Astrocyte (in vitro differentiated cells and primary cell): ENCODE measurements at regions not wholly inside any gene's neighbourhood (a gene's known extent, or its start where the extent isn't known, plus 50 kb on each side); places are given as distances from the start of the nearest gene placed in this dataset.

Experiments used
- DNase-seq: peaks from one replicate; pipeline ENCODE4 v3.0.0-alpha.2; 2010; ENCODE audit warnings: low read depth
- FAIRE-seq: peaks from 2 replicates; lab custom pipeline; 2011; peaks lifted over from hg19 to GRCh38; lab: Jason Lieb, UNC
- H2AFZ ChIP-seq: 2 replicates; pipeline ENCODE4 v1.6.0; 2012; ENCODE audit warnings: low read depth, low read length, inconsistent platforms
- H3K27ac ChIP-seq: 2 replicates; pipeline ENCODE4 v1.5.1; 2011; ENCODE audit warnings: low read depth, low read length, inconsistent platforms
- H3K27me3 ChIP-seq: 2 replicates; pipeline ENCODE4 v1.6.0; 2011; ENCODE audit warnings: low read length, inconsistent platforms; ENCODE audit not compliant: insufficient read depth
- H3K36me3 ChIP-seq: 2 replicates; pipeline ENCODE4 v1.5.1; 2011; ENCODE audit warnings: low read length, inconsistent platforms; ENCODE audit not compliant: insufficient read depth
- H3K4me1 ChIP-seq: 2 replicates; pipeline ENCODE4 v1.5.1; 2011; ENCODE audit warnings: low read length, inconsistent platforms; ENCODE audit not compliant: insufficient read depth
- H3K4me2 ChIP-seq: 2 replicates; pipeline ENCODE4 v1.6.0; 2012; ENCODE audit warnings: low read length, inconsistent platforms
- H3K4me3 ChIP-seq: 2 replicates; pipeline ENCODE4 v1.5.1; 2011; ENCODE audit warnings: low read depth, mild to moderate bottlenecking, low read length, inconsistent platforms; ENCODE audit not compliant: insufficient read depth
- H3K79me2 ChIP-seq: 2 replicates; pipeline ENCODE4 v1.6.0; 2012; ENCODE audit warnings: mild to moderate bottlenecking, low read length, inconsistent platforms; ENCODE audit not compliant: insufficient read depth
- H3K9ac ChIP-seq: 2 replicates; pipeline ENCODE4 v1.6.0; 2012; ENCODE audit warnings: mild to moderate bottlenecking, low read length, inconsistent platforms
- H3K9me3 ChIP-seq: 2 replicates; pipeline ENCODE4 v1.5.1; 2012; ENCODE audit warnings: low read depth, mild to moderate bottlenecking, low read length, inconsistent platforms; ENCODE audit not compliant: insufficient read depth
- H4K20me1 ChIP-seq: 2 replicates; pipeline ENCODE4 v1.6.0; 2012; ENCODE audit warnings: low read length, inconsistent platforms; ENCODE audit not compliant: insufficient read depth
- H3K27ac Mint-ChIP-seq: one replicate; pipeline ENCODE4 v1.8.0; 2021; ENCODE audit warnings: mild to moderate bottlenecking, mixed read lengths; ENCODE audit not compliant: unreplicated experiment
- H3K27me3 Mint-ChIP-seq: one replicate; pipeline ENCODE4 v1.8.0; 2021; ENCODE audit warnings: low read depth, mixed read lengths; ENCODE audit not compliant: unreplicated experiment
- H3K36me3 Mint-ChIP-seq: one replicate; pipeline ENCODE4 v1.8.0; 2021; ENCODE audit warnings: low read depth, mixed read lengths; ENCODE audit not compliant: unreplicated experiment
- H3K4me1 Mint-ChIP-seq: one replicate; pipeline ENCODE4 v1.8.0; 2021; ENCODE audit warnings: low read depth, mixed read lengths; ENCODE audit not compliant: unreplicated experiment
- H3K4me3 Mint-ChIP-seq: one replicate; pipeline ENCODE4 v1.8.0; 2021; ENCODE audit warnings: mild to moderate bottlenecking, moderate library complexity, mixed read lengths; ENCODE audit not compliant: unreplicated experiment
- H3K9me3 Mint-ChIP-seq: one replicate; pipeline ENCODE4 v1.8.0; 2021; ENCODE audit warnings: mild to moderate bottlenecking, mixed read lengths; ENCODE audit not compliant: unreplicated experiment
- CTCF ChIP-seq: IDR thresholded peaks from 2 replicates; pipeline ENCODE4 v1.5.1; 2011; ENCODE audit warnings: low read depth, mild to moderate bottlenecking, inconsistent platforms, low read length, moderate library complexity; ENCODE audit not compliant: insufficient read depth
- EZH2 ChIP-seq: IDR thresholded peaks from 2 replicates; pipeline ENCODE4 v1.6.1; 2012; ENCODE audit warnings: mild to moderate bottlenecking, low read length, inconsistent platforms; ENCODE audit not compliant: insufficient read depth

- H3K4me3 Mint-ChIP-seq, result no peak overlapping the region
- FAIRE-seq (no peak), DNase-seq (no peak)
- Histone ChIP-seq H2AFZ (no peak overlapping the region), H3K27ac (no peak overlapping the region), H3K4me1 (peaks cover 4% of the 10 kb centered on the region), H3K79me2 (no peaks in the 10 kb centered on the region), H3K36me3 (no peaks in the 10 kb centered on the region), H3K27me3 (no peaks in the 10 kb centered on the region), H3K9me3 (no peaks in the 10 kb centered on the region), H4K20me1 (no peaks in the 10 kb centered on the region), H3K4me3 (no peak overlapping the region), H3K9ac (no peak overlapping the region), H3K4me2 (no peak overlapping the region)
- H3K9me3 Mint-ChIP-seq, result peaks cover 2% of the 10 kb centered on the region
- no peak for TF ChIP-seq EZH2
- no peak for TF ChIP-seq CTCF
- no peak overlapping the region for H3K27ac Mint-ChIP-seq
- H3K36me3 Mint-ChIP-seq, result no peaks in the 10 kb centered on the region
- H3K4me1 Mint-ChIP-seq, result peaks cover 14% of the 10 kb centered on the region
- H3K27me3 Mint-ChIP-seq, result peaks cover 5% of the 10 kb centered on the region
These were observed 319.5 kb downstream of the PIK3R1 start for GRCh38 chr5:68534956-68535520.

GRCh38 chr5:68538814-68539420, 323.4 kb downstream of the PIK3R1 start:
- no peaks in the 10 kb centered on the region for H4K20me1 ChIP-seq
- H3K27me3 ChIP-seq, result no peaks in the 10 kb centered on the region
- TF ChIP-seq EZH2, result no peak
- TF ChIP-seq CTCF, result no peak
- Mint-ChIP-seq H3K36me3 (no peaks in the 10 kb centered on the region), H3K4me3 (no peak overlapping the region), H3K27me3 (peaks cover 5% of the 10 kb centered on the region), H3K27ac (no peak overlapping the region), H3K9me3 (peaks cover 2% of the 10 kb centered on the region), H3K4me1 (peaks cover 28% of the 10 kb centered on the region)
- H3K9me3 ChIP-seq, result no peaks in the 10 kb centered on the region
- no peak for DNase-seq
- no peaks in the 10 kb centered on the region for H3K36me3 ChIP-seq
- no peaks in the 10 kb centered on the region for H3K79me2 ChIP-seq
- no peak overlapping the region for H3K4me2 ChIP-seq
- H3K4me1 ChIP-seq, result no peaks in the 10 kb centered on the region
- H2AFZ ChIP-seq, result no peak overlapping the region
- no peak for FAIRE-seq
- H3K9ac ChIP-seq, result no peak overlapping the region
- H3K4me3 ChIP-seq, result no peak overlapping the region
- H3K27ac ChIP-seq, result no peak overlapping the region
